ENCODE measurements at regions not wholly inside any gene's neighbourhood (a gene's known extent, or its start where the extent isn't known, plus 50 kb on each side); places are given as distances from the start of the nearest gene placed in this dataset.
"Not testable (repeated sequence)": the region's sequence is repeated elsewhere in the genome, so short reads cannot be mapped to it uniquely, and the experiment has no call there.

DNA sequence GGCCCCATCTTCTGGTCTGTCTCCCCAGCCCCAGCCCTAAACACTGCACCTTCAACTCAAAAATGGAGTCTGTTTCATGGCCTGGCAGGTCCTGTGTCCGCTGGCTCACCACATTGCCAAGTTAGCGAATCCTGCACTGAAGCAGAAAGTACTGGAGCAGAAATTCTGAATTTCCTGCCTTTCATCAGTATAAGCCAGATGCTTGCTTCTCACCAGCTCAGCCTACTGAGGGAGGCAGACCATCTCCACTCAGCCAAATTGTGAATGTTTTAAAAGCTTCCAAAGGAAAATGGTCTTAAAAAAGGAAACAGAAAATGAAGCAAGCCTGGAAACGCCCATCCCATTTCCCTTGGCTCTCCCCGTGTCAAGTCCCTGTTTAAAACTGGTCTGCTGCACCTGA lies 157.8 kb downstream of the C1D start:
- H4K20me1 ChIP-seq (ENCODE audit: insufficient read depth, low read length), result no peaks in the 10 kb centered on the region
- no peaks in the 10 kb centered on the region for H3K27me3 ChIP-seq (ENCODE audit: insufficient read depth, low read length)
- H3K4me2 ChIP-seq (ENCODE audit: low read length), result no peak overlapping the region
- H3K9ac ChIP-seq (ENCODE audit: low read length), result no peak overlapping the region
- no peak overlapping the region for H2AFZ ChIP-seq (ENCODE audit: low read length)
- no peaks in the 10 kb centered on the region for H3F3A ChIP-seq (ENCODE audit: insufficient read depth, low read length)
- no peaks in the 10 kb centered on the region for H3K36me3 ChIP-seq (ENCODE audit: insufficient read depth, low read length)
- no peaks in the 10 kb centered on the region for H3K9me3 ChIP-seq (ENCODE audit: low read length)
- no peak overlapping the region for H3K27ac ChIP-seq (ENCODE audit: low read depth, low read length, poor library complexity, severe bottlenecking)
- no peaks in the 10 kb centered on the region for H3K79me2 ChIP-seq (ENCODE audit: insufficient read depth, low read length)
- H3K4me1 ChIP-seq (ENCODE audit: insufficient read depth, low read length, severe bottlenecking), result no peaks in the 10 kb centered on the region
- H3K4me3 ChIP-seq (ENCODE audit: low read depth, low read length, poor library complexity, severe bottlenecking), result no peak overlapping the region
- H3K9me2 ChIP-seq (ENCODE audit: low read depth, low read length), result no peaks in the 10 kb centered on the region
- TF ChIP-seq EZH2 (IDR thresholded peaks at IDR 0.05; ENCODE audit: borderline replicate concordance, low read length), result no peak
- TF ChIP-seq, protein P1, sequence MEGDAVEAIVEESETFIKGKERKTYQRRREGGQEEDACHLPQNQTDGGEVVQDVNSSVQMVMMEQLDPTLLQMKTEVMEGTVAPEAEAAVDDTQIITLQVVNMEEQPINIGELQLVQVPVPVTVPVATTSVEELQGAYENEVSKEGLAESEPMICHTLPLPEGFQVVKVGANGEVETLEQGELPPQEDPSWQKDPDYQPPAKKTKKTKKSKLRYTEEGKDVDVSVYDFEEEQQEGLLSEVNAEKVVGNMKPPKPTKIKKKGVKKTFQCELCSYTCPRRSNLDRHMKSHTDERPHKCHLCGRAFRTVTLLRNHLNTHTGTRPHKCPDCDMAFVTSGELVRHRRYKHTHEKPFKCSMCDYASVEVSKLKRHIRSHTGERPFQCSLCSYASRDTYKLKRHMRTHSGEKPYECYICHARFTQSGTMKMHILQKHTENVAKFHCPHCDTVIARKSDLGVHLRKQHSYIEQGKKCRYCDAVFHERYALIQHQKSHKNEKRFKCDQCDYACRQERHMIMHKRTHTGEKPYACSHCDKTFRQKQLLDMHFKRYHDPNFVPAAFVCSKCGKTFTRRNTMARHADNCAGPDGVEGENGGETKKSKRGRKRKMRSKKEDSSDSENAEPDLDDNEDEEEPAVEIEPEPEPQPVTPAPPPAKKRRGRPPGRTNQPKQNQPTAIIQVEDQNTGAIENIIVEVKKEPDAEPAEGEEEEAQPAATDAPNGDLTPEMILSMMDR (IDR thresholded peaks at IDR 0.05; ENCODE audit: low read length), result no peak

GRCh38 chr2:67906547-67906946 lies 156.3 kb downstream of the C1D start:
- not testable (repeated sequence) for H3K9me3 ChIP-seq (ENCODE audit: low read length); H3K9me2 ChIP-seq (ENCODE audit: low read depth, low read length); H3K9ac ChIP-seq (ENCODE audit: low read length); H3K79me2 ChIP-seq (ENCODE audit: insufficient read depth, low read length); H3K4me1 ChIP-seq (ENCODE audit: insufficient read depth, low read length, severe bottlenecking); H3K4me3 ChIP-seq (ENCODE audit: low read depth, low read length, poor library complexity, severe bottlenecking); H4K20me1 ChIP-seq (ENCODE audit: insufficient read depth, low read length); H3K4me2 ChIP-seq (ENCODE audit: low read length); H3K27ac ChIP-seq (ENCODE audit: low read depth, low read length, poor library complexity, severe bottlenecking); H3F3A ChIP-seq (ENCODE audit: insufficient read depth, low read length); H3K27me3 ChIP-seq (ENCODE audit: insufficient read depth, low read length); H2AFZ ChIP-seq (ENCODE audit: low read length); H3K36me3 ChIP-seq (ENCODE audit: insufficient read depth, low read length)

GRCh38 chr2:67917332-67918054 lies 145.3 kb downstream of the C1D start:
- H3K9me3 ChIP-seq (ENCODE audit: low read length), result no peaks in the 10 kb centered on the region
- H3F3A ChIP-seq (ENCODE audit: insufficient read depth, low read length), result no peaks in the 10 kb centered on the region
- no peaks in the 10 kb centered on the region for H4K20me1 ChIP-seq (ENCODE audit: insufficient read depth, low read length)
- no peak overlapping the region for H3K9ac ChIP-seq (ENCODE audit: low read length)
- H3K36me3 ChIP-seq (ENCODE audit: insufficient read depth, low read length), result no peaks in the 10 kb centered on the region
- no peak overlapping the region for H3K4me2 ChIP-seq (ENCODE audit: low read length)
- no peak for TF ChIP-seq EZH2 (IDR thresholded peaks at IDR 0.05; ENCODE audit: borderline replicate concordance, low read length)
- TF ChIP-seq, protein P1 (IDR thresholded peaks at IDR 0.05; ENCODE audit: low read length), result no peak
- H3K4me3 ChIP-seq (ENCODE audit: low read depth, low read length, poor library complexity, severe bottlenecking), result no peak overlapping the region
- no peaks in the 10 kb centered on the region; the same call in 1 of the 2 replicates for H3K27me3 ChIP-seq (ENCODE audit: insufficient read depth, low read length)
- H3K79me2 ChIP-seq (ENCODE audit: insufficient read depth, low read length), result no peaks in the 10 kb centered on the region
- no peaks in the 10 kb centered on the region for H3K9me2 ChIP-seq (ENCODE audit: low read depth, low read length)
- no peak overlapping the region for H3K27ac ChIP-seq (ENCODE audit: low read depth, low read length, poor library complexity, severe bottlenecking)
- no peak overlapping the region for H2AFZ ChIP-seq (ENCODE audit: low read length)
- H3K4me1 ChIP-seq (ENCODE audit: insufficient read depth, low read length, severe bottlenecking), result no peaks in the 10 kb centered on the region

DNA sequence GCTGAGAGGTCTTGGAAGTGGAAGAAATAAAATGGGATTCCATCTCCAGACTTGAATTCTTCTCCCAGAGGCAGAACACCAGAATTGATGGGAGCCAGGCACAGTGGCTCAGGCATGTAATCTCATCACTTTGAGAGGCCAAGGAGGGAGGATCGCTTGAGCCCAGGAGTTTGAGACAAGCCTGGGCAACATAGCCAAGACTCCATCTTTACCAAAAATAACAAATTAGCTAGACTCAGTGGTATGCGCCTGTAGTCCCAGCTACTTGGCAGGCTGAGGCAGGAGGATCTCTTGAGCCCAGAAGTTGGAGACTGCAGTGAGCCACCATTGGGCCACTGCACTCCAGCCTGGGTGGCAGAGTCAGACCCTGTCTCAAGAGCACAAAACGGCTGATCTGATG lies 144.3 kb downstream of the C1D start:
- Histone ChIP-seq H3K4me1 (ENCODE audit: insufficient read depth, low read length, severe bottlenecking) (no peaks in the 10 kb centered on the region), H3K27me3 (ENCODE audit: insufficient read depth, low read length) (no peaks in the 10 kb centered on the region; the same call in 1 of the 2 replicates), H4K20me1 (ENCODE audit: insufficient read depth, low read length) (no peaks in the 10 kb centered on the region), H3K9ac (ENCODE audit: low read length) (no peak overlapping the region), H3K9me2 (ENCODE audit: low read depth, low read length) (no peaks in the 10 kb centered on the region), H3K4me2 (ENCODE audit: low read length) (no peak overlapping the region), H3K9me3 (ENCODE audit: low read length) (no peaks in the 10 kb centered on the region), H3K36me3 (ENCODE audit: insufficient read depth, low read length) (no peaks in the 10 kb centered on the region), H3K4me3 (ENCODE audit: low read depth, low read length, poor library complexity, severe bottlenecking) (no peak overlapping the region), H3F3A (ENCODE audit: insufficient read depth, low read length) (no peaks in the 10 kb centered on the region), H2AFZ (ENCODE audit: low read length) (no peak overlapping the region), H3K79me2 (ENCODE audit: insufficient read depth, low read length) (no peaks in the 10 kb centered on the region), H3K27ac (ENCODE audit: low read depth, low read length, poor library complexity, severe bottlenecking) (no peak overlapping the region)
- TF ChIP-seq, protein P1 (IDR thresholded peaks at IDR 0.05; ENCODE audit: low read length), result no peak
- no peak for TF ChIP-seq EZH2 (IDR thresholded peaks at IDR 0.05; ENCODE audit: borderline replicate concordance, low read length)

Measured in OCI-LY1 (cell line).